AG10803 (cell line): ENCODE measurements at regions not wholly inside any gene's neighbourhood (a gene's known extent, or its start where the extent isn't known, plus 50 kb on each side); places are given as distances from the start of the nearest gene placed in this dataset.

ENCODE experiments used
- DNase-seq: peaks from one replicate; pipeline ENCODE4 v3.0.0; 2010; ENCODE audit warnings: low read depth
- H3K4me3 ChIP-seq: 2 replicates; pipeline ENCODE4 v1.5.1; 2011; ENCODE audit warnings: mild to moderate bottlenecking, low read length, control low read depth
- CTCF ChIP-seq: conservative IDR thresholded peaks from 2 replicates; pipeline ENCODE4 v1.5.1; 2011; ENCODE audit warnings: mild to moderate bottlenecking, low read length, control low read depth, inconsistent platforms

- no peak for TF ChIP-seq CTCF
- no peak overlapping the region for H3K4me3 ChIP-seq
- no peak for DNase-seq
These were observed 739.0 kb downstream of the DTWD2 start for GRCh38 chr5:118249386-118249785.

GRCh38 chr5:118247458-118247857, 740.9 kb downstream of the DTWD2 start:
- H3K4me3 ChIP-seq, result no peak overlapping the region
- no peak for DNase-seq
- TF ChIP-seq CTCF, result no peak

GRCh38 chr5:118243613-118244012, 744.7 kb downstream of the DTWD2 start:
- no peak for DNase-seq
- no peak overlapping the region for H3K4me3 ChIP-seq
- no peak for TF ChIP-seq CTCF

GRCh38 chr5:118243068-118243467, 745.3 kb downstream of the DTWD2 start:
- TF ChIP-seq CTCF, result no peak
- DNase-seq, result no peak
- H3K4me3 ChIP-seq, result no peak overlapping the region

- no peak for TF ChIP-seq CTCF
- no peak for DNase-seq
- no peak overlapping the region for H3K4me3 ChIP-seq
These were observed 752.1 kb downstream of the DTWD2 start for GRCh38 chr5:118236108-118236849.

GRCh38 chr5:118233606-118234005, 754.7 kb downstream of the DTWD2 start:
- no peak for TF ChIP-seq CTCF

GRCh38 chr5:118228489-118228888, 759.9 kb downstream of the DTWD2 start:
- no peak for DNase-seq
- no peak for TF ChIP-seq CTCF
- no peak overlapping the region for H3K4me3 ChIP-seq

More at GRCh38 chr5:118233606-118234005, 754.7 kb downstream of the DTWD2 start:
- no peak overlapping the region for H3K4me3 ChIP-seq
- DNase-seq, result no peak
